Activated CD4-positive, alpha-beta memory T cell treated with anti-CD3 and anti-CD28 coated beads, Interleukin-2, amount 10 ng/mL, durations not matched to agents 7 days and 5 days (primary cell): ENCODE measurements at regions not wholly inside any gene's neighbourhood (a gene's known extent, or its start where the extent isn't known, plus 50 kb on each side); places are given as distances from the start of the nearest gene placed in this dataset.

Experiments used
- CTCF ChIA-PET: fragments of 350-600 bp; sonication (Branson Sonifier 250); formaldehyde crosslinking; loops from one replicate; lab custom pipeline; 2021; ENCODE audit warnings: antibody characterized with exemption, inconsistent platforms; lab: Charles Lee
- POLR2A ChIA-PET: fragments of 350-600 bp; sonication (Branson Sonifier 250); formaldehyde crosslinking; loops from one replicate; lab custom pipeline; 2021; ENCODE audit warnings: antibody characterized with exemption; lab: Charles Lee
- DNase-seq: peaks from one replicate; pipeline ENCODE4 v3.0.0-alpha.2; 2020
- H3K27ac Mint-ChIP-seq: one replicate; pipeline ENCODE4 v1.8.0; 2021; ENCODE audit warnings: mild to moderate bottlenecking, mixed read lengths
- H3K27me3 Mint-ChIP-seq: one replicate; pipeline ENCODE4 v1.8.0; 2021; ENCODE audit warnings: mixed read lengths
- H3K36me3 Mint-ChIP-seq: one replicate; pipeline ENCODE4 v1.8.0; 2021; ENCODE audit warnings: low read depth, mixed read lengths
- H3K4me1 Mint-ChIP-seq: one replicate; pipeline ENCODE4 v1.8.0; 2021; ENCODE audit warnings: mixed read lengths
- H3K4me3 Mint-ChIP-seq: one replicate; pipeline ENCODE4 v1.8.0; 2021; ENCODE audit warnings: mild to moderate bottlenecking, mixed read lengths
- H3K9me3 Mint-ChIP-seq: one replicate; pipeline ENCODE4 v1.8.0; 2021; ENCODE audit warnings: mixed read lengths

- Mint-ChIP-seq H3K36me3 (no peaks in the 10 kb centered on the region), H3K9me3 (no peaks in the 10 kb centered on the region), H3K27me3 (no peaks in the 10 kb centered on the region), H3K27ac (no peak overlapping the region), H3K4me3 (no peak overlapping the region), H3K4me1 (no peaks in the 10 kb centered on the region)
- ChIA-PET POLR2A (no interaction called here), CTCF (no interaction called here)
- no peak for DNase-seq
Observed at GRCh38 chr3:160076519-160076918, 87.9 kb downstream of the IL12A start.

GRCh38 chr3:160078533-160078932 lies 89.9 kb downstream of the IL12A start:
- Mint-ChIP-seq H3K4me1 (no peaks in the 10 kb centered on the region), H3K27me3 (no peaks in the 10 kb centered on the region), H3K27ac (no peak overlapping the region), H3K36me3 (no peaks in the 10 kb centered on the region), H3K4me3 (no peak overlapping the region), H3K9me3 (no peaks in the 10 kb centered on the region)
- ChIA-PET POLR2A (no interaction called here), CTCF (no interaction called here)
- DNase-seq, result no peak

- Mint-ChIP-seq H3K9me3 (no peaks in the 10 kb centered on the region), H3K4me1 (no peaks in the 10 kb centered on the region), H3K27ac (no peak overlapping the region), H3K36me3 (no peaks in the 10 kb centered on the region), H3K27me3 (no peaks in the 10 kb centered on the region), H3K4me3 (no peak overlapping the region)
- CTCF ChIA-PET, result no interaction called here
- DNase-seq, result no peak
- POLR2A ChIA-PET, result no interaction called here
Observed at GRCh38 chr3:160081958-160082533, 93.4 kb downstream of the IL12A start.

GRCh38 chr3:160084998-160085397 lies 96.4 kb downstream of the IL12A start:
- Mint-ChIP-seq H3K36me3 (no peaks in the 10 kb centered on the region), H3K9me3 (no peaks in the 10 kb centered on the region), H3K27me3 (no peaks in the 10 kb centered on the region), H3K4me1 (no peaks in the 10 kb centered on the region), H3K4me3 (no peak overlapping the region), H3K27ac (no peak overlapping the region)
- DNase-seq, result no peak
- ChIA-PET CTCF (interaction anchor here (0.7 kb wide), 1 partner anchor 53 kb away, joined by 3 read pairs; no protein-coding TSS in a partner anchor), POLR2A (no interaction called here)

GRCh38 chr3:160088492-160089137 lies 100.0 kb downstream of the IL12A start:
- no peaks in the 10 kb centered on the region for H3K27me3 Mint-ChIP-seq
- ChIA-PET CTCF (no interaction called here), POLR2A (no interaction called here)
- no peak overlapping the region for H3K27ac Mint-ChIP-seq
- no peaks in the 10 kb centered on the region for H3K4me1 Mint-ChIP-seq
- no peaks in the 10 kb centered on the region for H3K9me3 Mint-ChIP-seq
- H3K4me3 Mint-ChIP-seq, result no peak overlapping the region
- H3K36me3 Mint-ChIP-seq, result no peaks in the 10 kb centered on the region
- no peak for DNase-seq

- H3K27ac Mint-ChIP-seq, result no peak overlapping the region
- POLR2A ChIA-PET, result no interaction called here
- H3K4me1 Mint-ChIP-seq, result no peaks in the 10 kb centered on the region
- H3K4me3 Mint-ChIP-seq, result no peak overlapping the region
- no peaks in the 10 kb centered on the region for H3K27me3 Mint-ChIP-seq
- H3K9me3 Mint-ChIP-seq, result no peaks in the 10 kb centered on the region
- CTCF ChIA-PET, result no interaction called here
- DNase-seq, result no peak
- H3K36me3 Mint-ChIP-seq, result no peaks in the 10 kb centered on the region
Observed at GRCh38 chr3:160090653-160091052, 102.0 kb downstream of the IL12A start.

- H3K4me1 Mint-ChIP-seq, result no peaks in the 10 kb centered on the region
- no peak for DNase-seq
- CTCF ChIA-PET, result no interaction called here
- no peaks in the 10 kb centered on the region for H3K9me3 Mint-ChIP-seq
- no peaks in the 10 kb centered on the region for H3K27me3 Mint-ChIP-seq
- POLR2A ChIA-PET, result no interaction called here
- no peaks in the 10 kb centered on the region for H3K36me3 Mint-ChIP-seq
- no peak overlapping the region for H3K4me3 Mint-ChIP-seq
- no peak overlapping the region for H3K27ac Mint-ChIP-seq
Observed at GRCh38 chr3:160091441-160091840, 102.8 kb downstream of the IL12A start.

GRCh38 chr3:160092760-160093159 lies 104.1 kb downstream of the IL12A start:
- CTCF ChIA-PET, result no interaction called here
- Mint-ChIP-seq H3K36me3 (no peaks in the 10 kb centered on the region), H3K9me3 (no peaks in the 10 kb centered on the region), H3K4me1 (no peaks in the 10 kb centered on the region), H3K27ac (no peak overlapping the region), H3K27me3 (no peaks in the 10 kb centered on the region), H3K4me3 (no peak overlapping the region)
- POLR2A ChIA-PET, result no interaction called here
- DNase-seq, result no peak

- no peak overlapping the region for H3K27ac Mint-ChIP-seq
- H3K27me3 Mint-ChIP-seq, result peaks cover 1% of the 10 kb centered on the region
- H3K4me1 Mint-ChIP-seq, result peaks cover 2% of the 10 kb centered on the region
- H3K36me3 Mint-ChIP-seq, result no peaks in the 10 kb centered on the region
- CTCF ChIA-PET, result interaction anchor here (0.7 kb wide), 1 partner anchor 11 kb away, joined by 3 read pairs; no protein-coding TSS in a partner anchor
- no peak for DNase-seq
- POLR2A ChIA-PET, result no interaction called here
- no peak overlapping the region for H3K4me3 Mint-ChIP-seq
- no peaks in the 10 kb centered on the region for H3K9me3 Mint-ChIP-seq
Observed at GRCh38 chr3:160094562-160094961, 105.9 kb downstream of the IL12A start.

GRCh38 chr3:160097478-160097877 lies 108.8 kb downstream of the IL12A start:
- Mint-ChIP-seq H3K4me3 (no peak overlapping the region), H3K27ac (no peak overlapping the region), H3K4me1 (peaks cover 2% of the 10 kb centered on the region), H3K9me3 (no peaks in the 10 kb centered on the region), H3K36me3 (no peaks in the 10 kb centered on the region), H3K27me3 (peaks cover 7% of the 10 kb centered on the region)
- ChIA-PET POLR2A (no interaction called here), CTCF (no interaction called here)
- no peak for DNase-seq

GRCh38 chr3:160098261-160098908 lies 109.8 kb downstream of the IL12A start:
- CTCF ChIA-PET, result no interaction called here
- H3K27ac Mint-ChIP-seq, result no peak overlapping the region
- H3K4me1 Mint-ChIP-seq, result peaks cover 2% of the 10 kb centered on the region
- DNase-seq, result no peak
- POLR2A ChIA-PET, result no interaction called here
- H3K9me3 Mint-ChIP-seq, result no peaks in the 10 kb centered on the region
- peaks cover 7% of the 10 kb centered on the region for H3K27me3 Mint-ChIP-seq
- no peaks in the 10 kb centered on the region for H3K36me3 Mint-ChIP-seq
- no peak overlapping the region for H3K4me3 Mint-ChIP-seq

- POLR2A ChIA-PET, result no interaction called here
Observed at GRCh38 chr3:160098926-160099626, 110.4 kb downstream of the IL12A start.

GRCh38 chr3:160099834-160100233 lies 111.2 kb downstream of the IL12A start:
- Mint-ChIP-seq H3K36me3 (no peaks in the 10 kb centered on the region), H3K9me3 (no peaks in the 10 kb centered on the region), H3K27ac (no peak overlapping the region), H3K27me3 (peaks cover 7% of the 10 kb centered on the region), H3K4me3 (no peak overlapping the region), H3K4me1 (peaks cover 2% of the 10 kb centered on the region)
- DNase-seq, result no peak
- CTCF ChIA-PET, result no interaction called here
- POLR2A ChIA-PET, result no interaction called here

More at GRCh38 chr3:160098926-160099626, 110.4 kb downstream of the IL12A start:
- Mint-ChIP-seq H3K9me3 (no peaks in the 10 kb centered on the region), H3K27ac (no peak overlapping the region), H3K36me3 (no peaks in the 10 kb centered on the region), H3K4me1 (peaks cover 2% of the 10 kb centered on the region), H3K4me3 (no peak overlapping the region), H3K27me3 (peaks cover 7% of the 10 kb centered on the region)
- CTCF ChIA-PET, result no interaction called here
- no peak for DNase-seq
